ENCODE measurements at regions not wholly inside any gene's neighbourhood (a gene's known extent, or its start where the extent isn't known, plus 50 kb on each side); places are given as distances from the start of the nearest gene placed in this dataset.
A peak's percentile ranks its signal among the peaks of the same experiment; 100 is the strongest.

- no peak for DNase-seq (ENCODE audit: low read depth in 2 of 3, low spot score in 2 of 3)
Observed at GRCh38 chr3:14590569-14590968, 50.4 kb upstream of the GRIP2 start.

- no peak for DNase-seq (ENCODE audit: low read depth in 2 of 3, low spot score in 2 of 3)
Observed at GRCh38 chr3:14592390-14592789, 52.2 kb upstream of the GRIP2 start.

DNA sequence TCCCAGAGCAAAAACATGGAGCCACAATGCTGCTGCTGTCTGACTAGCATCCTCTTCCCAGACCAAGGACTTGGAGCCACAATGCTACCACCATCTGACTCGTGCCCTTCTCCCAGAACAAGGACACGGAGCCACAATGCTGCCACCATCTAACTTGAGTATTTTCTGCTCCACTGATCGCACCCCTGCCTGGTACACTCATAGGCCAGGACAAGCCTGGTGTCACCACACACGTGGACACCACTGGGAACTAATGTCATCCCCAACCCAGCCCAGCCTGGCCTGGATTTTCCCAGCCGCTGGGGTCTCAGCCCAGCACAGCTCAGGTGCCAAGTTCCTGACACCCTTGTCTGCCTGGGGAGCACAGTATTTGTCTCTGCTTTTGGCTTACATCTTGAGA, 52.7 kb upstream of the GRIP2 start:
- DNase-seq (ENCODE audit: low read depth in 2 of 3, low spot score in 2 of 3): no peak

DNA sequence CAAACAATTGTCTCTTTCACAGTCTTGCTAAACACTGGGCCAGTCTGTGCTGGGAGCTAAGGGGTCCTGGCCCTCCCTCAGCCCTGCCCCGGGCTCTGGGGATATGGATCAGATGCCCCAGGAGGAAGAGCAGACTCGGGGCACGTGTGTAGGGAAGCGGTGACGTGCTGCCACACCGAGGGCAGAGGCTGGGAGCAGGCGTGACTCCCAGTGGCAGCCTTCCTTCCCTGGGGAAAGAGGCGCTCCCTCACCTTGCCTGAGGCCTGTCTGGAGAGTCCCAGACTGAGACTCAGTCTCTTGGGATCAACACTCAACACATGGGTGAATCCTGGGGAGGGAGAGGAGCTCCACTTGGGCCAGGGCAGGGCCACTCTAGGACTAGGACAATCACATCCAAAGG, 54.1 kb upstream of the GRIP2 start:
- no peak for DNase-seq (ENCODE audit: low read depth in 2 of 3, low spot score in 2 of 3)

GRCh38 chr3:14595561-14595960, 55.4 kb upstream of the GRIP2 start:
- DNase-seq (ENCODE audit: low read depth in 2 of 3, low spot score in 2 of 3): no peak

DNA sequence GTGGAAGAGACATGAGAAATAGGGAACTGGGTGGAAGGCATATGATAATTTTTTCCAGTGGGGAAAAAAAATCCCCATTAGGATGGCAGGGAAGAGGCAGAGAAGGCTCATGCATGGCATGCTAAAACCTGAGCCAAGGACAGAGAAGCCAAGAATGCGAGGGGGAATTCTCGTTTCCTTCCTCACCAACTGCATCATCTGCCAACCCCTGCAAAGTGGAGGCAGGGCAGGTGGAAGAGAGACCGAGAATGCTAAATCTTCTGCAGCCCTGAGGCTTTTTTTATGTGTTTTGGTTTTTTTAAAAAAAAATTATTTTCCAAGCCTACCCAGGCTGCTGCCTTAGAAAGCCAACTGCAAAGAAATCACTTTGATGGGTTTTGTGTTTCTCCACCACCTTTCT, 54.3 kb upstream of the CCDC174 start:
- no peak for DNase-seq (ENCODE audit: low read depth in 2 of 3, low spot score in 2 of 3)

- DNase-seq (ENCODE audit: low read depth in 2 of 3, low spot score in 2 of 3): peak in 2 of 3 experiments; percentile 11 to 24
Observed at GRCh38 chr3:14598143-14598569, 53.4 kb upstream of the CCDC174 start.

DNA sequence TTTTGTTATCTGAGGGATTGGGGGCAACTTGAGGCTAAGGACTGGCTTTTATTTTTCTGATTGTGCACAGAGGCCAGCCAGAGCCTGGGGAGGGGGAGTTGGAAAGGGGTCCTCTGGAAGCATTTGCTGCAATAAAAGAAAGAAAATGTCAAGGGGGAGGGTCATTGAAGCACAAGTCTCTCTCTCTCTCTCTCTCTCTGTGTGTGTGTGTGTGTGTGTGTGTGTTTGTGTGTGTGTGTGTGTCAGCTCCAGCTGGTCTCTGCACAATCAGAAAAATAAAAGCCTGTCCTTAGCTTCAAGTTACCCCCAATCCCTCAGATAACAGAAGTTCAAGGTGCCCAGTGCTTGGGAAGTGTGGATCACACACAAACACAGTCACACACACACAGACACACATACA, 52.1 kb upstream of the CCDC174 start:
- DNase-seq (ENCODE audit: low read depth in 2 of 3, low spot score in 2 of 3): no peak

- no peak for DNase-seq (ENCODE audit: low read depth in 2 of 3, low spot score in 2 of 3)
Observed at GRCh38 chr3:14600075-14600474, 51.5 kb upstream of the CCDC174 start.

- no peak for DNase-seq (ENCODE audit: low read depth in 2 of 3, low spot score in 2 of 3)
Observed at GRCh38 chr3:14600856-14601610, 50.5 kb upstream of the CCDC174 start.

GRCh38 chr3:14601692-14602005, 49.9 kb upstream of the CCDC174 start:
- no peak for DNase-seq (ENCODE audit: low read depth in 2 of 3, low spot score in 2 of 3)

Measured in activated CD8-positive, alpha-beta memory T cell treated with anti-CD3 and anti-CD28 coated beads for 48 hours (primary cell).